ENCODE measurements at regions not wholly inside any gene's neighbourhood (a gene's known extent, or its start where the extent isn't known, plus 50 kb on each side); places are given as distances from the start of the nearest gene placed in this dataset.
A peak's percentile ranks its signal among the peaks of the same experiment; 100 is the strongest.

GRCh38 chr6:9540534-9541126 lies 874.2 kb downstream of the TFAP2A start:
- no peaks in the 10 kb centered on the region for H3K36me3 Mint-ChIP-seq (ENCODE audit: low read depth)
- H3K4me3 Mint-ChIP-seq = no peak overlapping the region
- H3K27me3 Mint-ChIP-seq (ENCODE audit: low read depth) = no peaks in the 10 kb centered on the region
- peak; percentile 65 to 73 (median 67) for TF ChIP-seq CTCF (IDR thresholded peaks at IDR 0.05; ENCODE audit: unreplicated experiment in 3 of 3)
- no peaks in the 10 kb centered on the region for H3K9me3 Mint-ChIP-seq
- no peaks in the 10 kb centered on the region for H3K4me1 Mint-ChIP-seq
- H3K27ac Mint-ChIP-seq = no peak overlapping the region

- Mint-ChIP-seq H3K9me3 (no peaks in the 10 kb centered on the region), H3K4me1 (no peaks in the 10 kb centered on the region), H3K27me3 (ENCODE audit: low read depth) (no peaks in the 10 kb centered on the region), H3K4me3 (no peak overlapping the region), H3K27ac (peak overlapping the region in 1 of 3 experiments; percentile 40), H3K36me3 (ENCODE audit: low read depth) (no peaks in the 10 kb centered on the region)
- no peak for TF ChIP-seq CTCF (IDR thresholded peaks at IDR 0.05; ENCODE audit: unreplicated experiment in 3 of 3)
These were observed 874.7 kb downstream of the TFAP2A start for GRCh38 chr6:9540126-9540525.

- H3K27me3 Mint-ChIP-seq (ENCODE audit: low read depth) = no peaks in the 10 kb centered on the region
- TF ChIP-seq CTCF (IDR thresholded peaks at IDR 0.05; ENCODE audit: unreplicated experiment in 3 of 3) = no peak
These were observed 875.6 kb downstream of the TFAP2A start for GRCh38 chr6:9539231-9539755.

DNA sequence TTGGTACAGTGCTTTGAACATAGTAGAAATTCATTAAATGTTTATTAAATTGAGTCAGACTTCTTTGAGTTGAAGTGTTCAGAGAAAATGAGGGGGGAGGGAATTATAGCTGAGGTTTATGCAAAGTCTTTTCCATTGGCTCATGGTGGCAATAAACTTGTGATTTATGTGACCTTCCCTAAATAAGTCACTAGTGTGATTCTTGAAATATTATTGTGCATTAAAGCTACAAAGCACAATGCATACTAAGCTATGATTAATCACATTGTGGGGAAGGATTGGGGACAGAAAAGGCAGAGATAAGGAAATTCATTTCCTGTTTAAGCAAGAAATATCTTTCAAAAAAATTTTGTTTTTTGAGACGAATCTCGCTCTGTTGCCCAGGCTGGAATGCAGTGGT lies 877.5 kb downstream of the TFAP2A start:
- Mint-ChIP-seq H3K4me3 (no peak overlapping the region), H3K4me1 (no peaks in the 10 kb centered on the region), H3K27ac (peak overlapping the region in 1 of 3 experiments; percentile 23), H3K27me3 (ENCODE audit: low read depth) (peaks cover 3% of the 10 kb centered on the region), H3K9me3 (no peaks in the 10 kb centered on the region), H3K36me3 (ENCODE audit: low read depth) (no peaks in the 10 kb centered on the region)
- TF ChIP-seq CTCF (IDR thresholded peaks at IDR 0.05; ENCODE audit: unreplicated experiment in 3 of 3) = no peak

More at GRCh38 chr6:9539231-9539755, 875.6 kb downstream of the TFAP2A start:
- Mint-ChIP-seq H3K36me3 (ENCODE audit: low read depth) (no peaks in the 10 kb centered on the region), H3K27ac (peak overlapping the region; percentile 21 to 44 (median 36)), H3K4me3 (no peak overlapping the region), H3K9me3 (no peaks in the 10 kb centered on the region), H3K4me1 (no peaks in the 10 kb centered on the region)

DNA sequence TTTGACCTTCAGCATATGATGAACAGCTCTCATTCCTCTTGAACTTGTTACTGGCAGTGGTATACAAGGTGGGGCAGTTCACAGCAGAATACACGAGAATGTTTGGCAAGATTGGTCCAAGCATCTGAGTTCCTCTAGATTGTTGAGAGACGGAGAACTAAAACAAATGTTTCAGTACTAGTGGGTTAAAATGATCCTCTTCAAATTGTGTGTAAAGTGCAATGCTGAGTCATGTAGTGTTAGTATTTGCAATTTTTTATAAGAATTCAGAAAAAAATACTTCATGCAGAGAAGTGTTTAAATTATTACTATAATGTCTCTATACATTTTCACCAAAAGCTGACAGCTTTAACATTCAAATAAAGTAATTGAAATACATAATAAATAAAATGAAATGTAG lies 879.8 kb downstream of the TFAP2A start:
- Mint-ChIP-seq H3K27me3 (ENCODE audit: low read depth) (peaks cover 3% of the 10 kb centered on the region), H3K9me3 (peaks cover 5% of the 10 kb centered on the region), H3K4me1 (no peaks in the 10 kb centered on the region), H3K36me3 (ENCODE audit: low read depth) (no peaks in the 10 kb centered on the region), H3K27ac (no peak overlapping the region), H3K4me3 (no peak overlapping the region)
- no peak for TF ChIP-seq CTCF (IDR thresholded peaks at IDR 0.05; ENCODE audit: unreplicated experiment in 3 of 3)

Measured in nephron (organoid).